IMR-90 (cell line): ENCODE measurements at regions not wholly inside any gene's neighbourhood (a gene's known extent, or its start where the extent isn't known, plus 50 kb on each side); places are given as distances from the start of the nearest gene placed in this dataset.

Source experiments
- ATAC-seq: fragments of 200-7000 bp; cut with Tn5 transposase; 2 replicates; pipeline ENCODE4 v1.9.1; 2020; ENCODE audit warnings: low read depth, mild to moderate bottlenecking, moderate library complexity
- BruUV-seq: library from RNA; stranded (reverse); fragments of 400-500 nt; replicated peaks from 2 replicates; lab custom pipeline; 2021; lab: Mats Ljungman, UMichigan
- CTCF ChIA-PET: fragments of 300-600 bp; formaldehyde crosslinking; extraction: SDS; loops from one replicate; lab custom pipeline; 2021; ENCODE audit warnings: antibody characterized with exemption; lab: Yijun Ruan, JAX
- POLR2A ChIA-PET: fragments of 300-600 bp; sonication (Branson Sonifier 250); formaldehyde crosslinking; loops from one replicate; lab custom pipeline; 2022; ENCODE audit warnings: antibody characterized with exemption; ENCODE audit not compliant: unreplicated experiment; lab: Charles Lee
- DNase-seq: peaks from one replicate; pipeline ENCODE4 v3.0.0; 2013
- H2AFZ ChIP-seq: replicated peaks from 2 replicates; pipeline ENCODE3; 2013; ENCODE audit warnings: low read length, mild to moderate bottlenecking; ENCODE audit not compliant: poor library complexity
- H2AK5ac ChIP-seq: 2 replicates; pipeline ENCODE4 v1.6.1; 2013; ENCODE audit warnings: low read depth, low read length, inconsistent platforms
- H2AK9ac ChIP-seq: replicated peaks from 2 replicates; pipeline ENCODE3; 2013; ENCODE audit warnings: mild to moderate bottlenecking, low read depth, low read length, moderate library complexity; ENCODE audit not compliant: poor library complexity
- H2BK120ac ChIP-seq: 2 replicates; pipeline ENCODE4 v1.6.1; 2013; ENCODE audit warnings: low read depth, low read length, inconsistent platforms
- H2BK15ac ChIP-seq: 3 replicates; pipeline ENCODE4 v1.6.1; 2013; ENCODE audit warnings: low read depth, low read length, inconsistent platforms
- H2BK20ac ChIP-seq: 2 replicates; pipeline ENCODE4 v1.6.1; 2013; ENCODE audit warnings: low read depth, mild to moderate bottlenecking, inconsistent platforms, low read length, moderate library complexity
- H2BK5ac ChIP-seq: 2 replicates; pipeline ENCODE4 v1.6.1; 2013; ENCODE audit warnings: mild to moderate bottlenecking, low read depth, low read length, inconsistent platforms; ENCODE audit not compliant: poor library complexity, severe bottlenecking
- H3K14ac ChIP-seq: replicated peaks from 2 replicates; pipeline ENCODE4 v1.6.1; 2013; ENCODE audit warnings: low read depth, low read length, inconsistent platforms
- H3K18ac ChIP-seq: 2 replicates; pipeline ENCODE4 v1.6.1; 2013; ENCODE audit warnings: low read depth, low read length, control low read depth
- H3K23ac ChIP-seq: 2 replicates; pipeline ENCODE4 v1.6.1; 2013; ENCODE audit warnings: low read depth, low read length, inconsistent platforms
- H3K27ac ChIP-seq: 2 replicates; pipeline ENCODE4 v1.5.1; 2013; ENCODE audit warnings: mild to moderate bottlenecking, control low read depth, low read length; ENCODE audit not compliant: insufficient read depth
- H3K27me3 ChIP-seq: 2 replicates; pipeline ENCODE4 v1.6.1; 2013; ENCODE audit warnings: low read length; ENCODE audit not compliant: control insufficient read depth, insufficient read depth
- H3K36me3 ChIP-seq: 2 replicates; pipeline ENCODE4 v1.6.1; 2013; ENCODE audit warnings: low read length, mixed read lengths; ENCODE audit not compliant: control insufficient read depth, insufficient read depth
- H3K4ac ChIP-seq: 2 replicates; pipeline ENCODE4 v1.6.1; 2013; ENCODE audit warnings: low read depth, low read length, inconsistent platforms
- H3K4me1 ChIP-seq: 2 replicates; pipeline ENCODE4 v1.6.1; 2013; ENCODE audit warnings: low read length, mixed read lengths; ENCODE audit not compliant: control insufficient read depth, insufficient read depth
- H3K4me2 ChIP-seq: 2 replicates; pipeline ENCODE4 v1.6.1; 2013; ENCODE audit warnings: low read depth, mild to moderate bottlenecking, control low read depth, low read length, moderate library complexity
- H3K4me3 ChIP-seq: 2 replicates; pipeline ENCODE4 v1.5.1; 2013; ENCODE audit warnings: low read depth, mild to moderate bottlenecking, control low read depth, low read length, moderate library complexity; ENCODE audit not compliant: insufficient read depth
- H3K56ac ChIP-seq: 2 replicates; pipeline ENCODE4 v1.6.1; 2013; ENCODE audit warnings: low read length, inconsistent platforms; ENCODE audit not compliant: insufficient read depth; ENCODE audit errors: extremely low read depth
- H3K79me1 ChIP-seq, 2 experiments: 2 replicates each; pipeline ENCODE4 v1.6.1; 2013; ENCODE audit warnings: low read length in 2 of 2, inconsistent platforms in 1 of 2, low read depth in 1 of 2
- H3K9ac ChIP-seq: 2 replicates; pipeline ENCODE4 v1.6.1; 2013; ENCODE audit warnings: low read depth, low read length, control low read depth
- H3K9me1 ChIP-seq: 2 replicates; pipeline ENCODE4 v1.6.1; 2013; ENCODE audit warnings: low read length, inconsistent platforms; ENCODE audit not compliant: insufficient read depth
- H3K9me3 ChIP-seq: 2 replicates; pipeline ENCODE4 v1.6.1; 2013; ENCODE audit warnings: low read length; ENCODE audit not compliant: control insufficient read depth, insufficient read depth
- H4K20me1 ChIP-seq: 2 replicates; pipeline ENCODE4 v1.6.1; 2013; ENCODE audit warnings: low read length, inconsistent platforms; ENCODE audit not compliant: insufficient read depth
- H4K5ac ChIP-seq: 2 replicates; pipeline ENCODE4 v1.6.1; 2013; ENCODE audit warnings: mild to moderate bottlenecking, low read depth, low read length, control low read depth
- H4K8ac ChIP-seq, 2 experiments: 2 replicates each; pipeline ENCODE4 v1.6.1; 2013; ENCODE audit warnings: low read depth in 2 of 2, low read length in 2 of 2, control low read depth in 1 of 2, inconsistent platforms in 1 of 2
- H4K91ac ChIP-seq: 2 replicates; pipeline ENCODE4 v1.6.1; 2013; ENCODE audit warnings: low read depth, low read length, inconsistent platforms; ENCODE audit not compliant: insufficient read depth
- BHLHE40 ChIP-seq: fragments of 150-350 bp; IDR thresholded peaks from 2 replicates; pipeline ENCODE4 v1.6.1; 2016; ENCODE audit warnings: mild to moderate bottlenecking, low read depth, low read length
- CEBPB ChIP-seq: IDR thresholded peaks from 2 replicates; pipeline ENCODE4 v1.6.1; 2012; ENCODE audit warnings: low read depth, low read length, improper control_type of control experiment
- CHD1 ChIP-seq: IDR thresholded peaks from 2 replicates; pipeline ENCODE4 v1.6.1; 2012; ENCODE audit warnings: low read depth, low read length, improper control_type of control experiment
- ELK1 ChIP-seq: fragments of 150-350 bp; IDR thresholded peaks from 2 replicates; pipeline ENCODE4 v1.6.1; 2016; ENCODE audit warnings: low read depth, mild to moderate bottlenecking, low read length, moderate library complexity, borderline replicate concordance
- FOS ChIP-seq: fragments of 150-350 bp; IDR thresholded peaks from 2 replicates; pipeline ENCODE4 v1.6.1; 2016; ENCODE audit warnings: low read depth, low read length
- MAFK ChIP-seq: IDR thresholded peaks from 2 replicates; pipeline ENCODE4 v1.6.1; 2012; ENCODE audit warnings: low read depth, low read length, improper control_type of control experiment
- MXI1 ChIP-seq: IDR thresholded peaks from 2 replicates; pipeline ENCODE4 v1.6.1; 2012; ENCODE audit warnings: low read depth, mild to moderate bottlenecking, low read length, moderate library complexity, borderline replicate concordance
- NFE2L2 ChIP-seq: fragments of 150-350 bp; IDR thresholded peaks from 2 replicates; pipeline ENCODE4 v1.6.1; 2016; ENCODE audit warnings: low read depth, mild to moderate bottlenecking, low read length
- POLR2A ChIP-seq: IDR thresholded peaks from 2 replicates; pipeline ENCODE4 v1.6.1; 2012; ENCODE audit warnings: mild to moderate bottlenecking, low read depth, low read length
- RAD21 ChIP-seq: IDR thresholded peaks from 2 replicates; pipeline ENCODE4 v1.6.1; 2012; ENCODE audit warnings: low read length, improper control_type of control experiment
- RCOR1 ChIP-seq: IDR thresholded peaks from 2 replicates; pipeline ENCODE4 v1.6.1; 2012; ENCODE audit warnings: mild to moderate bottlenecking, low read length, improper control_type of control experiment; ENCODE audit not compliant: insufficient replicate concordance
- RFX5 ChIP-seq: IDR thresholded peaks from 2 replicates; pipeline ENCODE4 v1.8.0; 2012; ENCODE audit warnings: low read depth, mild to moderate bottlenecking, low read length, moderate library complexity
- SMC3 ChIP-seq: fragments of 150-350 bp; IDR thresholded peaks from 2 replicates; pipeline ENCODE4 v1.6.1; 2016; ENCODE audit warnings: low read depth, mild to moderate bottlenecking, antibody characterized with exemption, low read length, moderate library complexity
- WGBS, 2 experiments: methylation state at CpG; one replicate each; pipeline versions ENCODE4 v1.1.5 to v1.1.7; 2013; ENCODE audit warnings: missing lambda C conversion rate in 2 of 2; ENCODE audit not compliant: insufficient read length in 1 of 2; ENCODE audit errors: extremely low coverage in 2 of 2; 5-methylcytosine and 5-hydroxymethylcytosine counted together
- dilution Hi-C: fragments of 300-500 bp; cut with HindIII; formaldehyde crosslinking; loops from one replicate; pipeline ENCODE4 v1.14.3; 2018; ENCODE audit warnings: low sequenced_read_pairs; ENCODE audit not compliant: unreplicated experiment
- in situ Hi-C: fragments of 300-500 bp; cut with MboI; formaldehyde crosslinking; loops from 3 replicates; pipeline ENCODE4 v1.14.3; 2019; ENCODE audit warnings: low sequenced_read_pairs, inconsistent platforms, mixed read lengths
- intact Hi-C: fragments of 100-400 bp; cut with micrococcal nuclease; formaldehyde crosslinking; loops from 2 replicates; pipeline ENCODE4 v1.10.0; 2022
- TF ChIP-seq, protein P1 (sequence below): fragments of 150-350 bp; IDR thresholded peaks from 2 replicates; pipeline ENCODE4 v1.6.1; 2017; ENCODE audit warnings: mild to moderate bottlenecking, antibody characterized with exemption, low read length, low read depth
- TF ChIP-seq, protein P2 (sequence below): conservative IDR thresholded peaks from 2 replicates; pipeline ENCODE4 v1.5.1; 2012; ENCODE audit warnings: mild to moderate bottlenecking, low read depth, low read length, improper control_type of control experiment

DNA sequence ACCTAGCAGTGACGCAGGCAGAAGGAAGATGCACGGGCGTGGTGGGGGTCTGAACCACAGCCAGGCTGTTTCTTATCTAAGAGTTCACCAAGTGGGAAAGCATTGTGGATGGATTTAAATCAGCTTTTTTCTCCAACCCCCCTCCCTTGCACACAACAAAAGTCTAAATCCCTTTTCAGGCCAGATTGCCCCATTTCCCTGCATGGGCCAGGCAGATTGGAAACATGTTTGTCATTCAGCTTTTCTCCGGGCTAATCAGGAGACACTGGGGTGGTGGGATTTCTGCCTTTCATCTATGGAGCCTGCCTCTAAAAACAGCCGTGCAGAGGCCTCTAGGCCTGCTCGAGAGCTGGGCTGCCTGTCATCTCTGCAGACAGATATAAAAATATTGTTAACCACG, 166.3 kb upstream of the LEF1 start:
- in situ Hi-C loops: no loop called here
- Histone ChIP-seq H4K91ac (no peak overlapping the region), H4K20me1 (no peaks in the 10 kb centered on the region), H3K9me3 (no peaks in the 10 kb centered on the region), H2AFZ (no peak overlapping the region), H3K79me1 (no peaks in the 10 kb centered on the region), H2BK15ac (no peak overlapping the region), H4K5ac (no peak overlapping the region), H3K56ac (no peak overlapping the region), H2BK20ac (no peak overlapping the region), H3K27ac (no peak overlapping the region), H3K4ac (no peak overlapping the region), H2BK120ac (no peak overlapping the region), H3K36me3 (no peaks in the 10 kb centered on the region), H3K4me2 (no peak overlapping the region), H2AK5ac (no peak overlapping the region), H4K8ac (no peak overlapping the region), H3K18ac (no peak overlapping the region), H3K9ac (no peak overlapping the region), H2BK5ac (no peak overlapping the region), H3K27me3 (peaks cover 7% of the 10 kb centered on the region), H2AK9ac (no peak overlapping the region), H3K23ac (no peak overlapping the region), H3K9me1 (no peaks in the 10 kb centered on the region), H3K4me3 (no peak overlapping the region), H3K4me1 (no peaks in the 10 kb centered on the region), H3K14ac (no peak overlapping the region)
- no CpG with 5 or more reads among the region's 7 CpGs for WGBS, 2 experiments
- dilution Hi-C loops: no loop called here
- CTCF ChIA-PET: no interaction called here
- BruUV-seq: no TSS peak
- DNase-seq (no peak), ATAC-seq (no peak)
- POLR2A ChIA-PET: no interaction called here
- intact Hi-C loops: no loop called here
- TF ChIP-seq MXI1 (no peak), FOS (no peak), RFX5 (no peak), NFE2L2 (no peak), CHD1 (no peak), RAD21 (no peak), MAFK (no peak), ELK1 (no peak), RCOR1 (no peak), CEBPB (no peak), POLR2A (no peak), BHLHE40 (no peak), SMC3 (no peak)
- TF ChIP-seq, protein P1, sequence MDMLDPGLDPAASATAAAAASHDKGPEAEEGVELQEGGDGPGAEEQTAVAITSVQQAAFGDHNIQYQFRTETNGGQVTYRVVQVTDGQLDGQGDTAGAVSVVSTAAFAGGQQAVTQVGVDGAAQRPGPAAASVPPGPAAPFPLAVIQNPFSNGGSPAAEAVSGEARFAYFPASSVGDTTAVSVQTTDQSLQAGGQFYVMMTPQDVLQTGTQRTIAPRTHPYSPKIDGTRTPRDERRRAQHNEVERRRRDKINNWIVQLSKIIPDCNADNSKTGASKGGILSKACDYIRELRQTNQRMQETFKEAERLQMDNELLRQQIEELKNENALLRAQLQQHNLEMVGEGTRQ: no peak
- TF ChIP-seq, protein P2, sequence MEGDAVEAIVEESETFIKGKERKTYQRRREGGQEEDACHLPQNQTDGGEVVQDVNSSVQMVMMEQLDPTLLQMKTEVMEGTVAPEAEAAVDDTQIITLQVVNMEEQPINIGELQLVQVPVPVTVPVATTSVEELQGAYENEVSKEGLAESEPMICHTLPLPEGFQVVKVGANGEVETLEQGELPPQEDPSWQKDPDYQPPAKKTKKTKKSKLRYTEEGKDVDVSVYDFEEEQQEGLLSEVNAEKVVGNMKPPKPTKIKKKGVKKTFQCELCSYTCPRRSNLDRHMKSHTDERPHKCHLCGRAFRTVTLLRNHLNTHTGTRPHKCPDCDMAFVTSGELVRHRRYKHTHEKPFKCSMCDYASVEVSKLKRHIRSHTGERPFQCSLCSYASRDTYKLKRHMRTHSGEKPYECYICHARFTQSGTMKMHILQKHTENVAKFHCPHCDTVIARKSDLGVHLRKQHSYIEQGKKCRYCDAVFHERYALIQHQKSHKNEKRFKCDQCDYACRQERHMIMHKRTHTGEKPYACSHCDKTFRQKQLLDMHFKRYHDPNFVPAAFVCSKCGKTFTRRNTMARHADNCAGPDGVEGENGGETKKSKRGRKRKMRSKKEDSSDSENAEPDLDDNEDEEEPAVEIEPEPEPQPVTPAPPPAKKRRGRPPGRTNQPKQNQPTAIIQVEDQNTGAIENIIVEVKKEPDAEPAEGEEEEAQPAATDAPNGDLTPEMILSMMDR: no peak
